ENCODE measurements at regions not wholly inside any gene's neighbourhood (a gene's known extent, or its start where the extent isn't known, plus 50 kb on each side); places are given as distances from the start of the nearest gene placed in this dataset.

- TF ChIP-seq CTCF (IDR thresholded peaks at IDR 0.05) (no peak), POLR2A (IDR thresholded peaks at IDR 0.05) (no peak)
Observed at GRCh38 chr5:90162324-90162723, 247.2 kb downstream of the CETN3 start.
